ENCODE measurements at regions not wholly inside any gene's neighbourhood (a gene's known extent, or its start where the extent isn't known, plus 50 kb on each side); places are given as distances from the start of the nearest gene placed in this dataset.

DNA sequence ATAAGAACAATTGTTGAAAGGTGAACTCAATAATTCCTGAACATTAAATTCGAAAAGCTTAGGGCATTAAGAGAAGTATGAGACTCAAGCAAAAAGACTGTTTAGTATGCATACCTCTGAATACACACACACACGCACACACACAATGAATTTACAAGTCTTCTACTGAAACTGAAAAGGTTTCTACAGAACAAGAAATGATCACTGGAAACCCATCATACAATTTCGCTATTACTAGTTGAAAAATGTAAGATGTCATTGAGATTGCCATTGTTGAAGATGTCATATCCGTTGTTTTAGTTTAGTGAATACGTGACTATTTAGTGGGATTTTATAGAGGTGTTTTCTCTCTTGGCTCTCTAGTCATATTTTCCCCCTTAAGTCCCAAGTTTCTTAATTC is 106.8 kb downstream of the FOXB1 start:
- TF ChIP-seq, protein P1, sequence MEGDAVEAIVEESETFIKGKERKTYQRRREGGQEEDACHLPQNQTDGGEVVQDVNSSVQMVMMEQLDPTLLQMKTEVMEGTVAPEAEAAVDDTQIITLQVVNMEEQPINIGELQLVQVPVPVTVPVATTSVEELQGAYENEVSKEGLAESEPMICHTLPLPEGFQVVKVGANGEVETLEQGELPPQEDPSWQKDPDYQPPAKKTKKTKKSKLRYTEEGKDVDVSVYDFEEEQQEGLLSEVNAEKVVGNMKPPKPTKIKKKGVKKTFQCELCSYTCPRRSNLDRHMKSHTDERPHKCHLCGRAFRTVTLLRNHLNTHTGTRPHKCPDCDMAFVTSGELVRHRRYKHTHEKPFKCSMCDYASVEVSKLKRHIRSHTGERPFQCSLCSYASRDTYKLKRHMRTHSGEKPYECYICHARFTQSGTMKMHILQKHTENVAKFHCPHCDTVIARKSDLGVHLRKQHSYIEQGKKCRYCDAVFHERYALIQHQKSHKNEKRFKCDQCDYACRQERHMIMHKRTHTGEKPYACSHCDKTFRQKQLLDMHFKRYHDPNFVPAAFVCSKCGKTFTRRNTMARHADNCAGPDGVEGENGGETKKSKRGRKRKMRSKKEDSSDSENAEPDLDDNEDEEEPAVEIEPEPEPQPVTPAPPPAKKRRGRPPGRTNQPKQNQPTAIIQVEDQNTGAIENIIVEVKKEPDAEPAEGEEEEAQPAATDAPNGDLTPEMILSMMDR (IDR thresholded peaks at IDR 0.05; ENCODE audit: poor library complexity) = no peak
- no peak for TF ChIP-seq EZH2phosphoT487 (IDR thresholded peaks at IDR 0.05; ENCODE audit: low read depth, severe bottlenecking, unreplicated experiment)
- TF ChIP-seq EZH2 (IDR thresholded peaks at IDR 0.05; ENCODE audit: borderline replicate concordance) = no peak

All from hepatocyte (in vitro differentiated cells).